Sigmoid colon (tissue), 4 donors: ENCODE measurements at regions not wholly inside any gene's neighbourhood (a gene's known extent, or its start where the extent isn't known, plus 50 kb on each side); places are given as distances from the start of the nearest gene placed in this dataset.

Experiments used
- EP300 ChIP-seq, 4 donors: sonication (generic); formaldehyde crosslinking; IDR thresholded peaks; one replicate each; pipeline ENCODE4 v1.6.1; 2017; ENCODE audit warnings: antibody characterized with exemption in 4 of 4
- POLR2A ChIP-seq, 2 donors: fragments of 450-650 bp; IDR thresholded peaks; one replicate each; pipeline ENCODE4 v1.6.1; 2016; ENCODE audit warnings: antibody characterized with exemption in 2 of 2, mild to moderate bottlenecking in 2 of 2, moderate library complexity in 2 of 2
- POLR2AphosphoS5 ChIP-seq, 4 donors: sonication (generic); formaldehyde crosslinking; IDR thresholded peaks; one replicate each; pipeline ENCODE4 v1.6.1; 2017; ENCODE audit warnings: antibody characterized with exemption in 4 of 4
- TF ChIP-seq, protein P1 (sequence below), 4 experiments: fragments of 450-650 bp in 3 of 4; fragments of 200-600 bp in 1 of 4; IDR thresholded peaks; one replicate each; pipeline ENCODE4 v1.5.1; 2016 to 2019; ENCODE audit warnings: antibody characterized with exemption in 4 of 4, mild to moderate bottlenecking in 3 of 4, moderate library complexity in 2 of 4

GRCh38 chr5:173410459-173411233, 82.4 kb upstream of the STC2 start:
- TF ChIP-seq, protein P1, sequence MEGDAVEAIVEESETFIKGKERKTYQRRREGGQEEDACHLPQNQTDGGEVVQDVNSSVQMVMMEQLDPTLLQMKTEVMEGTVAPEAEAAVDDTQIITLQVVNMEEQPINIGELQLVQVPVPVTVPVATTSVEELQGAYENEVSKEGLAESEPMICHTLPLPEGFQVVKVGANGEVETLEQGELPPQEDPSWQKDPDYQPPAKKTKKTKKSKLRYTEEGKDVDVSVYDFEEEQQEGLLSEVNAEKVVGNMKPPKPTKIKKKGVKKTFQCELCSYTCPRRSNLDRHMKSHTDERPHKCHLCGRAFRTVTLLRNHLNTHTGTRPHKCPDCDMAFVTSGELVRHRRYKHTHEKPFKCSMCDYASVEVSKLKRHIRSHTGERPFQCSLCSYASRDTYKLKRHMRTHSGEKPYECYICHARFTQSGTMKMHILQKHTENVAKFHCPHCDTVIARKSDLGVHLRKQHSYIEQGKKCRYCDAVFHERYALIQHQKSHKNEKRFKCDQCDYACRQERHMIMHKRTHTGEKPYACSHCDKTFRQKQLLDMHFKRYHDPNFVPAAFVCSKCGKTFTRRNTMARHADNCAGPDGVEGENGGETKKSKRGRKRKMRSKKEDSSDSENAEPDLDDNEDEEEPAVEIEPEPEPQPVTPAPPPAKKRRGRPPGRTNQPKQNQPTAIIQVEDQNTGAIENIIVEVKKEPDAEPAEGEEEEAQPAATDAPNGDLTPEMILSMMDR (IDR thresholded peaks at IDR 0.05): no peak
- TF ChIP-seq EP300 (IDR thresholded peaks at IDR 0.05) (no peak), POLR2A (IDR thresholded peaks at IDR 0.05) (no peak), POLR2AphosphoS5 (IDR thresholded peaks at IDR 0.05) (no peak)
